HAP-1 (cell line): ENCODE measurements at regions not wholly inside any gene's neighbourhood (a gene's known extent, or its start where the extent isn't known, plus 50 kb on each side); places are given as distances from the start of the nearest gene placed in this dataset.
"Not testable (repeated sequence)": the region's sequence is repeated elsewhere in the genome, so short reads cannot be mapped to it uniquely, and the experiment has no call there.

Source experiments
- DNase-seq, 2 experiments: peaks; one replicate each; pipeline ENCODE4 v3.0.0-alpha.2; 2016 to 2020; ENCODE audit warnings: low spot score in 2 of 2
- H3K27me3 ChIP-seq: fragments of 250-450 bp; sonication (Bioruptor Pico); 2 replicates; pipeline ENCODE4 v1.5.1; 2020; ENCODE audit warnings: low read depth, mild to moderate bottlenecking, moderate library complexity
- H3K36me3 ChIP-seq: fragments of 250-450 bp; sonication (Bioruptor Pico); replicated peaks from 2 replicates; pipeline ENCODE4 v1.5.1; 2020; ENCODE audit warnings: mild to moderate bottlenecking
- H3K4me1 ChIP-seq: fragments of 250-450 bp; sonication (Bioruptor Pico); 2 replicates; pipeline ENCODE4 v1.5.1; 2020; ENCODE audit warnings: mild to moderate bottlenecking
- H3K4me3 ChIP-seq: fragments of 250-450 bp; sonication (Bioruptor Pico); 2 replicates; pipeline ENCODE4 v1.5.1; 2020; ENCODE audit warnings: mild to moderate bottlenecking, moderate library complexity
- H3K9me3 ChIP-seq: fragments of 250-450 bp; sonication (Bioruptor Pico); 2 replicates; pipeline ENCODE4 v1.5.1; 2020; ENCODE audit warnings: mild to moderate bottlenecking, moderate library complexity
- in situ Hi-C: fragments of 300-500 bp; cut with MboI; formaldehyde crosslinking; loops from 3 replicates; pipeline ENCODE4 v1.14.3; 2020; ENCODE audit warnings: low sequenced_read_pairs, inconsistent platforms, mixed read lengths

DNA sequence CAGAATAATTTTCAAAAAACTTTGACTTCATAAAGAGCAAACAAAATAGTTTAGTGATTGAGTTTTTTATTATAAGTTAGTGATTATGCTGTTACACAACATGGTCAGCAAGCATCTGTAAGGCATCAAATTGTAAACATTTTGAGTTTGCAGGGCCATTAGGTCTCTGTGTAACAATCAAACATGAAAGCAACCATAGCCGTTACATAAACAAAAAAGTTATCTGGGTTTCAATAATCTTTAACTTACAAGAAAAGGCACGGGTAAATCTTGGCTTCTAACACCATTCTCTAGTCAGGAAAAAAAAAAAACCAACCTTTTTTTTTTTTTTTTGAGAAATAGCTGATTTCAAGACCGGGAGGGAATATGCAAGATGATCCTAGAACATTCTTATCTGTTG lies 1941.1 kb downstream of the PCDH7 start:
- H3K4me3 ChIP-seq = no peak overlapping the region
- H3K27me3 ChIP-seq = no peaks in the 10 kb centered on the region
- H3K4me1 ChIP-seq = no peaks in the 10 kb centered on the region
- H3K9me3 ChIP-seq = no peaks in the 10 kb centered on the region
- H3K36me3 ChIP-seq = no peaks in the 10 kb centered on the region
- in situ Hi-C loops = no loop called here
- no peak for DNase-seq

DNA sequence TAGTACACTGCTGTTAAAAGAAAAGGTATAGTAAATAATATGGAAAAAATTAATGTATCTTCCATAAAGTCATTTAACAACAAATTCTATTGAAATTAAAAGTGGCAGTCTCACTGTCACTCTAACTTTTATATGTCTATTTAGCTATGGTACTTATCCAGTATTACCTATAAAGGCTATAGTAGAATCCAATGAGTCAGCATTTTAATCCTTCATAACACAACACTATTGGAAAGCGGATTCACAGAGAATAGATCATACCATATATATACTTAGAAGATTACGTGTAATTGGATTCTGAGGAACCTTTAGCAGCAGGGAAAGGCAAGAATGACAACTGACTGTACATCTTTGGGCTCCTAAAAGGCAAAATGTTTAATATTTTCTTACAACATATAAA lies 1942.6 kb downstream of the PCDH7 start:
- no peaks in the 10 kb centered on the region for H3K27me3 ChIP-seq

DNA sequence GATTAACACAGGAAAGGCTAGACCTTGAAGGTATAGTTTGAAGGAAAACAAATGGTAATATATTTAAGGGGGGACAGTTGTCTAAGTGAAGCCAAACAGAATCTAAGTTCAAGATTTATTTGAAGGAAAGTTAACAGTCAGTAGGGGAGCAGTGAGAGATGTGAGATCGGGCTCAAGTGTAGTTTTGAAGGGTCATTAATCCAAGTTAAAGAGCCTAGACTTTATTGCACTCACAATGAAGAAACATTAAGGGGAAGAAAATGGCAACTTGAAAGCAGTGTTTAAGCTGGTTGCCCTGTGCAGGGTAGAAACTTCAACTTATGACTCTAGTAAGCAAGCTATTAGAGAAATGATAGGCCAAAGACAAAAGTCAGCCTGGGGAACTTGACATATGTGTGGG lies 1952.2 kb downstream of the PCDH7 start:
- DNase-seq = no peak
- H3K27me3 ChIP-seq = no peaks in the 10 kb centered on the region
- no peaks in the 10 kb centered on the region for H3K36me3 ChIP-seq
- H3K9me3 ChIP-seq = no peaks in the 10 kb centered on the region
- H3K4me3 ChIP-seq = no peak overlapping the region
- no peaks in the 10 kb centered on the region for H3K4me1 ChIP-seq
- in situ Hi-C loops = no loop called here

More for the DNA sequence above, 1942.6 kb downstream of the PCDH7 start:
- in situ Hi-C loops = no loop called here
- DNase-seq = no peak
- no peak overlapping the region for H3K4me3 ChIP-seq
- no peaks in the 10 kb centered on the region for H3K9me3 ChIP-seq
- no peaks in the 10 kb centered on the region for H3K36me3 ChIP-seq
- no peaks in the 10 kb centered on the region for H3K4me1 ChIP-seq

DNA sequence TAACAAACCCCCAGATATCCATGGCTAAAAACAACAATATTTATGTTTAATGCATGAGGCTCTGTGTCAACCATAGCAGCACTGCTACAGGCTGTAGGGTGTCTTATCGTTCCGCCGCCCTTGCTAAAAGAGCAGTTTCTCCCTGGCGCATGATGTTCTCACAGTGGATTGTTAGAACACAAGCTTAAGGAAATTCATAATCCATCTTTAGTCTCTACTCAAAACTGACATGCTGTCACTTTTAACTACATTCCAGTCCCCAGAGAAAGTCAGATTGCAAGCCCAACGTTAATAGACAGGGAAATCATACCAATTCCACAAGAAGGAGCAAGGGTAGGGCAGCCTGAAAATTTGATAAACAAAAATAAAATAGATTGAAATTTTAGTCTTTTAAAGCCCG lies 1960.8 kb downstream of the PCDH7 start:
- Histone ChIP-seq H3K9me3 (no peaks in the 10 kb centered on the region), H3K27me3 (no peaks in the 10 kb centered on the region), H3K36me3 (no peaks in the 10 kb centered on the region), H3K4me1 (no peaks in the 10 kb centered on the region), H3K4me3 (no peak overlapping the region)
- in situ Hi-C loops = no loop called here
- DNase-seq = no peak

DNA sequence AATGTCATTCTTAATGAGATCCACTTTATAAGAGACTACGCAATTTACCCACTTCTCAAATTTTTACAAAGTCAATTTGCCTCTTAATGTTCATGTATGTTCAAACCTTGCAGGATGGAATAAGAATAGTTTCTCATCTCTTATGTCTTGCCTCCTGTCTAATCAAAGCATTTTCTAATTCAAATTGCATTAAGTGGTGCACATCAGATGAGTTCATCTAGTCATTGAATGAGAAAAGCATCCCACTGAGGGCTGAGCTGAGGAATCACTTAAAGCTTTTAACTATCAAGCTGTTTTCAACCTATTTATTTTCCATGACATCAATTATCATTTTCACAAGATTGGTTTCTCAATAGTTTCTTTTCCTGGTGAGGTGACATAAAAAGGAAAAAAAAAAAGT lies 1964.0 kb downstream of the PCDH7 start:
- in situ Hi-C loops = no loop called here

DNA sequence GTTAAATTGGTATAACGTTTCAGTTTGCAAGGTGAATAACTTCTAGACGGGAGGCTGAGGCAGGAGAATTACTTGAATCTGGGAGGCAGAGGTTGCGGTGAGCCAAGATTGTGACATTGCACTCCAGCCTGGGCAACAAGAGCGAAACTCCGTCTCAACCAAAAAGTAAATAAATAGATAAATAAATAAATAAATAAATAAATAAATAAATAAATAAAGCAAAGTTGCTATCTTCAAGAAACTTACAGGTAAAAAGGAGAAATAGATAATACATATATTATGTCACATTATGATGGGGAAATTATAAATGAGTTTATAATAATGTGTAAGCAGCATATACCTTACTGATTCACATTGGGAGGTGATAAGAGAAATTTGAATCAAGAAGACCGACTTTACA lies 1966.0 kb downstream of the PCDH7 start:
- Histone ChIP-seq H3K27me3 (no peaks in the 10 kb centered on the region), H3K4me1 (no peaks in the 10 kb centered on the region), H3K36me3 (no peaks in the 10 kb centered on the region), H3K4me3 (no peak overlapping the region), H3K9me3 (no peaks in the 10 kb centered on the region)
- in situ Hi-C loops = no loop called here
- DNase-seq = no peak

More for the DNA sequence above, 1964.0 kb downstream of the PCDH7 start:
- H3K36me3 ChIP-seq = no peaks in the 10 kb centered on the region
- H3K9me3 ChIP-seq = no peaks in the 10 kb centered on the region
- no peak for DNase-seq
- no peaks in the 10 kb centered on the region for H3K27me3 ChIP-seq
- H3K4me3 ChIP-seq = no peak overlapping the region
- no peaks in the 10 kb centered on the region for H3K4me1 ChIP-seq

DNA sequence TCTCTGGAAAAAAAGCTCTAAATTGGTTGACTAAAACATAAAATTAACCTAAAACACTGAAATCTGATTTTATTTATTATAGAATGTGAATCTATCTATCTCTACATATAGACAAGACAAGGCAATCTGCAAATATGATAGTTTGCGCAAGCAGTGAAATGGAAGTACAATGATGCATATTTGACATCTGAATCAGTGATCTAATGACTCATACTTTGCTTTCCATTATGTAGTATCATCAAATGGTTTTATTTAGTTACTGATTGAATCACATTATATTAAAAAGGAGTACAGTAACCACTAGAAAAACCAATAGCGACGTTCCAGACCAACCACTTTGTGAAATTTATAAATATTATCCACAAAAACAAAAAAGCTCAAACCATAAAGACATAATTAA lies 1969.3 kb downstream of the PCDH7 start:
- DNase-seq = no peak
- Histone ChIP-seq H3K9me3 (no peaks in the 10 kb centered on the region), H3K27me3 (no peaks in the 10 kb centered on the region), H3K4me3 (no peak overlapping the region), H3K36me3 (no peaks in the 10 kb centered on the region), H3K4me1 (no peaks in the 10 kb centered on the region)
- in situ Hi-C loops = no loop called here

DNA sequence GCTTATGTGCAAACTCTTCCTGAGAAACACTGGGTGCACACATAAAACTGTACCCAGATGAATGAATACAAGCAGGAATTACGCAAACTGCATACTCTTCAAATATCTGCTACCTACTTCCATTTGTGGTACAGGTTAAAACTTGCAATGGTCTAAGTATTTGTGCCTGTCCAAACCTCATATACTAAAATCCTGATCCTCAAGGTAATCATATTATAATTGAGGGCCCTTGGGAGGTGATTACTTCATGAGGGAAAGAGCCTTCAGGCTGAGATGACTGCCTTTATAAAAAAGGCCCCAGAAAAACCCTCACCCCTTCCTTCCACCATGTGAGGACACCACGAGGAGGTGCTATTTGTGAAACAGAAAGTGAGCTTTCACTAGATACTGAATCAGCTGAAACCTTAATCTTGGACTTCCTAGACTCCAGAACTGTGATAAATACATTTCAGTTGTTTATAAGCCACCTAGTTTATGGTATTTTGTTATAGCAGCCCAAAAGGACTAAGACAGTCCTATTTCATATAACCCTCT lies 1977.2 kb downstream of the PCDH7 start:
- H3K4me1 ChIP-seq = no peaks in the 10 kb centered on the region; the same call in 1 of the 2 replicates
- no peak for DNase-seq
- H3K27me3 ChIP-seq = no peaks in the 10 kb centered on the region
- no peaks in the 10 kb centered on the region for H3K9me3 ChIP-seq
- H3K36me3 ChIP-seq = no peaks in the 10 kb centered on the region
- H3K4me3 ChIP-seq = no peak overlapping the region
- in situ Hi-C loops = no loop called here

DNA sequence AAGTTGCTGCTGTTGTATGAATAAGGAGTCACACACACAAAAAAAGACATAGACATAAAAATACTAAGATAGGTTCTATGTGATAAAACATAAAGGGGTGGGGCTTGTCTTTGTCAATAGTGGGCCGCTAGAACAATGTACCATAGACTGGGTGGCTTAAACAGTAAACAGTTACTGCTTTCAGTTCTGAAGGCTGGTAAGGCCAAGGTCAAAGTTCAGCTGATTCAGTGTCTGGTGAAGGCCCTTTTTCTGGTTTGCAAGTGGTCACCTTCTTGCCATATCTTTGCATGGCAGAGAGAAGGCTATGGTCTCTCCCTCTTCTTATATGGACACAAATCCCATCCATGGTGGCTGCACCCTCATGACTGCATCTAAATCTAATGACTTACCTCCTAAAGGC lies 1980.7 kb downstream of the PCDH7 start:
- no peaks in the 10 kb centered on the region for H3K27me3 ChIP-seq
- in situ Hi-C loops = no loop called here
- no peaks in the 10 kb centered on the region for H3K36me3 ChIP-seq
- no peak overlapping the region for H3K4me3 ChIP-seq
- no peaks in the 10 kb centered on the region for H3K9me3 ChIP-seq
- DNase-seq = no peak
- no peaks in the 10 kb centered on the region; the same call in 1 of the 2 replicates for H3K4me1 ChIP-seq

DNA sequence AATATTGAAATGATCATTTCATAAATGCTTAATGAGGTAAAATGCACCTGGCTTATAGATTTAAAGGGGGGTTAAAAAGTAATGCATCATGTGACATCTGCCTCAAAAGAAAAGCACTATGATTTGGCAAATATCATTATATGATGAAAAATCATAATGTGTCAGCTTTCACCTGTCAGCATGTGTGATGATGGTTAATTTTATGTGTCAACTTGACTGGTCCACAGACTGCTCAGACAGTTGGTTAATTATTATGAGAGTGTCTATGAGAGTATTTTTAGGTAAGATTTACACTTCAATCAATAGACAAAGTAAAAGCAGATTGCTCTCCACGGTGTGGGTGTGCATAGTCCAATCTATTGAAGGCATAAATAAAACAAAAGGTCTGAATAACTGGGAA lies 1986.7 kb downstream of the PCDH7 start:
- in situ Hi-C loops = no loop called here
- no peaks in the 10 kb centered on the region for H3K9me3 ChIP-seq
- no peak for DNase-seq

DNA sequence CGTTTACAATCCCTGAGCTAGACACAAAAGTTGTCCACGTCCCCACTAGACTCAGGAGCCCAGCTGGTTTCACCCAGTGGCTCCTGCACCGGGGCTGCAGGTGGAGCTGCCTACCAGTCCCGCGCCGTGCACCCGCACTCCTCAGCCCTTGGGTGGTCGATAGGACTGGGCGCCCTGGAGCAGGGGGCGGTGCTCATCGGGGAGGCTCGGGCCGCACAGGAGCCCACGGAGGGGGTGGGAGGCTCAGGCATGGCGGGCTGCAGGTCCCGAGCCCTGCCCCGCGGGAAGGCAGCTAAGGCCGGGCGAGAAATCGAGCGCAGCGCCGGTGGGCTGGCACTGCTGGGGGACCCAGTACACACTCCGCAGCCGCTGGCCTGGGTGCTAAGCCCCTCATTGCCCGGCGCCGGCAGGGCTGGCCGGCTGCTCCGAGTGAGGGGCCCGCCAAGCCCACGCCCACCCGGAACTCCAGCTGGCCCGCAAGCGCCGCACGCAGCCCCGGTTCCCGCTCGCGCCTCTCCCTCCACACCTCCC lies 1996.0 kb downstream of the PCDH7 start:
- H3K36me3 ChIP-seq, DNase-seq, H3K9me3 ChIP-seq, in situ Hi-C loops, H3K4me3 ChIP-seq, H3K27me3 ChIP-seq, H3K4me1 ChIP-seq: not testable (repeated sequence)

More for the DNA sequence above, 1986.7 kb downstream of the PCDH7 start:
- Histone ChIP-seq H3K36me3 (no peaks in the 10 kb centered on the region), H3K27me3 (no peaks in the 10 kb centered on the region), H3K4me1 (no peaks in the 10 kb centered on the region), H3K4me3 (no peak overlapping the region)

DNA sequence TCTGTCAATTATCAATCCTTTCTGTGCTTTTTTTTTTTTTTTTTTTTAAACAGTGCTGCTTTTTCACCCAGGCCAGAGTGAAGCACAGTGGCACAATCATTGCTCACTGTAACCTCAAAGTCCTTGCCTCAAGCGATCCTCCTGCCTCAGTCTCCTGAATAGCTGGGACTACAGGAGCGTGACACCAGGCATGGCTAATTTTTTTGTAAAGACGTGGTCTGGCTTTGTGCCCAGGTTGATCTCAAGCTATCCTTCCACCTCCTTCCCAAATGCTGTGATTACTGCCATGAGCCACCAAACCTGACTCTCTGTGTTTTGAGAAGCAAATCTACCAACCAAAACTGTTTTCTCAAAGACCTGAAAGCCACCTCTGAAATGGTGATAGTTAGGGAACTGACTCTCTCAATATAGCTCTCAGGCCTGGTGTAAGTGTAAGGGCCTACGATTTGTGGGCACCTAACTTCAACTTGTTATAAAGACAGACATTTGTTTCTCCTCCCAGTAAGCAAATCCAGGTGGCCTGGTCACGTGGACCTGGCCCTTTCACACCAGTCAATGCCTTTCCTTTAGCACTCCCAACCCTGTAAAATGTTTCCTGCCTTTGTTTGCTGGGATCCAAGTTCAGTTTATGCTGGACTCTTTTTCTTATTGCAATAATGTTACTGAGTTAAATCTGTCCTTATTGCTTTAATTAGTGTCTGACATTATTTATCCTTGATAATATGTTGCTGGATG lies 2015.9 kb downstream of the PCDH7 start:
- Histone ChIP-seq H3K27me3 (no peaks in the 10 kb centered on the region), H3K36me3 (no peaks in the 10 kb centered on the region), H3K4me3 (no peak overlapping the region), H3K4me1 (no peaks in the 10 kb centered on the region), H3K9me3 (no peaks in the 10 kb centered on the region)
- no peak for DNase-seq
- in situ Hi-C loops = no loop called here

DNA sequence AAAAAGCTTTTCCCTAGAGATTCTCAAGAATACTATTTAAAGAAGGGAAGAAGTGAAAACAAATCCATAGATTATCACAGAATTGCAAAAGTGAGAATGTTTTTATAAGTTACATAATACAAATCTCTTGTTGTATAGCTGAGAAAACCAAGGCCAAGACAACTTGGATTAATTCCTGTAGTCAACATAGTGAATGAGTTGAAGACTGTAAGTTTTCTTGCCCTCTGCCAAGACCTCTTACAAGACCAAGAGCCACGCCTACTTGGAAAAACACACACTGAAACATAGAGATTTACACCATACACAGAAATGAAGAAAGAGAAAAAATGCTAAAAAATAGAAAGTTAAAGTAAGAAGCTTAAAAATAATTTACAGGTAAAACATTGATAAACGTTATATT lies 2024.0 kb downstream of the PCDH7 start:
- in situ Hi-C loops = no loop called here
- DNase-seq = no peak

DNA sequence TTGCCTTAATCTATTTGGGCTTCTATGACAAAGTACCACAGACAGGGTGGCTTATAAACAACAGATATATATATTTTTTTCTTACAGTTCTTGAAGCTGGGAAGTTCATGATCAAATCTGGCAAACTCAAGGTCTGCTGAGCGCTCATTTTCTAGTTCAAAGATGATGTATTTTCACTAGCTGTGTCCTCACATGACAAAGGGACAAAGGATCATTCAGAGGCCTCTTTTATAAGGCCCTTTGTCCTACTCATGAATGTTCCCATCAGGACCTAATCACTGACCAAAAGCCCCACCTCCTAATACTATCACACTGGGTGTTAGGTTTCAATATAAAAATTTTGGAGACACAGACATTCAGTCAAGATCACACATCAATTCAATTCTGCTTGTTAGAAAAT lies 2025.2 kb downstream of the PCDH7 start:
- Histone ChIP-seq H3K27me3 (no peaks in the 10 kb centered on the region), H3K36me3 (no peaks in the 10 kb centered on the region), H3K9me3 (no peaks in the 10 kb centered on the region), H3K4me3 (no peak overlapping the region), H3K4me1 (no peaks in the 10 kb centered on the region)
- DNase-seq = no peak
- in situ Hi-C loops = no loop called here

More for the DNA sequence above, 2024.0 kb downstream of the PCDH7 start:
- no peak overlapping the region for H3K4me3 ChIP-seq
- no peaks in the 10 kb centered on the region for H3K4me1 ChIP-seq
- H3K9me3 ChIP-seq = no peaks in the 10 kb centered on the region
- no peaks in the 10 kb centered on the region for H3K36me3 ChIP-seq
- no peaks in the 10 kb centered on the region for H3K27me3 ChIP-seq
